ENCODE measurements at regions not wholly inside any gene's neighbourhood (a gene's known extent, or its start where the extent isn't known, plus 50 kb on each side); places are given as distances from the start of the nearest gene placed in this dataset.
"Not testable (repeated sequence)": the region's sequence is repeated elsewhere in the genome, so short reads cannot be mapped to it uniquely, and the experiment has no call there.

GRCh38 chr2:183541766-183542165 is 417.5 kb downstream of the NUP35 start:
- TF ChIP-seq CTCF (IDR thresholded peaks at IDR 0.05; ENCODE audit: unreplicated experiment in 3 of 3), result no peak
- no peaks in the 10 kb centered on the region for H3K4me1 Mint-ChIP-seq
- H3K27me3 Mint-ChIP-seq (ENCODE audit: low read depth), result peaks cover 3% of the 10 kb centered on the region
- H3K27ac Mint-ChIP-seq, result peak overlapping the region in 1 of 3 experiments; percentile 72
- no peaks in the 10 kb centered on the region for H3K36me3 Mint-ChIP-seq (ENCODE audit: low read depth)
- H3K4me3 Mint-ChIP-seq, result no peak overlapping the region
- peaks cover 9% of the 10 kb centered on the region for H3K9me3 Mint-ChIP-seq

- no peaks in the 10 kb centered on the region for H3K36me3 Mint-ChIP-seq (ENCODE audit: low read depth)
- TF ChIP-seq CTCF (IDR thresholded peaks at IDR 0.05; ENCODE audit: unreplicated experiment in 3 of 3), result no peak
- peak overlapping the region in 2 of 3 experiments; percentile 22 to 72 for H3K27ac Mint-ChIP-seq
- H3K9me3 Mint-ChIP-seq, result peaks cover 9% of the 10 kb centered on the region
- H3K27me3 Mint-ChIP-seq (ENCODE audit: low read depth), result peaks cover 3% of the 10 kb centered on the region
- no peaks in the 10 kb centered on the region for H3K4me1 Mint-ChIP-seq
- H3K4me3 Mint-ChIP-seq, result no peak overlapping the region
These were observed 418.4 kb downstream of the NUP35 start for GRCh38 chr2:183542606-183543005.

- Mint-ChIP-seq H3K9me3 (peaks cover 11% of the 10 kb centered on the region), H3K27ac (peak overlapping the region in 1 of 3 experiments; percentile 72), H3K4me3 (no peak overlapping the region), H3K4me1 (no peaks in the 10 kb centered on the region), H3K27me3 (ENCODE audit: low read depth) (peaks cover 3% of the 10 kb centered on the region), H3K36me3 (ENCODE audit: low read depth) (no peaks in the 10 kb centered on the region)
- TF ChIP-seq CTCF (IDR thresholded peaks at IDR 0.05; ENCODE audit: unreplicated experiment in 3 of 3), result no peak
These were observed 419.0 kb downstream of the NUP35 start for GRCh38 chr2:183543222-183543621.

- H3K27ac Mint-ChIP-seq, result peak overlapping the region in 1 of 3 experiments; percentile 72
- no peaks in the 10 kb centered on the region for H3K4me1 Mint-ChIP-seq
- no peak overlapping the region for H3K4me3 Mint-ChIP-seq
- TF ChIP-seq CTCF (IDR thresholded peaks at IDR 0.05; ENCODE audit: unreplicated experiment in 3 of 3), result no peak
- peaks cover 3% of the 10 kb centered on the region for H3K27me3 Mint-ChIP-seq (ENCODE audit: low read depth)
- H3K36me3 Mint-ChIP-seq (ENCODE audit: low read depth), result no peaks in the 10 kb centered on the region
- peaks cover 11% of the 10 kb centered on the region for H3K9me3 Mint-ChIP-seq
These were observed 419.5 kb downstream of the NUP35 start for GRCh38 chr2:183543731-183544130.

- H3K27me3 Mint-ChIP-seq (ENCODE audit: low read depth); H3K4me1 Mint-ChIP-seq; H3K36me3 Mint-ChIP-seq (ENCODE audit: low read depth); H3K4me3 Mint-ChIP-seq; H3K27ac Mint-ChIP-seq: not testable (repeated sequence)
- peaks cover 14% of the 10 kb centered on the region for H3K9me3 Mint-ChIP-seq
These were observed 422.5 kb downstream of the NUP35 start for GRCh38 chr2:183546560-183547350.

GRCh38 chr2:183552716-183553115 is 428.5 kb downstream of the NUP35 start:
- H3K4me1 Mint-ChIP-seq, result no peaks in the 10 kb centered on the region
- no peak overlapping the region for H3K27ac Mint-ChIP-seq
- no peaks in the 10 kb centered on the region for H3K27me3 Mint-ChIP-seq (ENCODE audit: low read depth)
- H3K4me3 Mint-ChIP-seq, result no peak overlapping the region
- H3K9me3 Mint-ChIP-seq, result peaks cover 5% of the 10 kb centered on the region
- no peaks in the 10 kb centered on the region for H3K36me3 Mint-ChIP-seq (ENCODE audit: low read depth)
- TF ChIP-seq CTCF (IDR thresholded peaks at IDR 0.05; ENCODE audit: unreplicated experiment in 3 of 3), result no peak

All from nephron (organoid).